GM11168 (cell line): ENCODE measurements at regions not wholly inside any gene's neighbourhood (a gene's known extent, or its start where the extent isn't known, plus 50 kb on each side); places are given as distances from the start of the nearest gene placed in this dataset.

Source experiments
- in situ Hi-C: fragments of 300-500 bp; cut with MboI; formaldehyde crosslinking; loops from one replicate; pipeline ENCODE4 v1.12.0; 2022; ENCODE audit warnings: low sequenced_read_pairs; ENCODE audit not compliant: unreplicated experiment

- in situ Hi-C loops: no loop called here
Measured at GRCh38 chr1:38265293-38266196, 219.0 kb upstream of the POU3F1 start.

GRCh38 chr1:38263438-38263837, 216.8 kb upstream of the POU3F1 start:
- in situ Hi-C loops: no loop called here

GRCh38 chr1:38261574-38261973, 215.0 kb upstream of the POU3F1 start:
- in situ Hi-C loops: no loop called here

- in situ Hi-C loops: no loop called here
Measured at GRCh38 chr1:38258085-38258627, 211.6 kb upstream of the POU3F1 start.

GRCh38 chr1:38257374-38257773, 210.8 kb upstream of the POU3F1 start:
- in situ Hi-C loops: no loop called here

GRCh38 chr1:38256072-38256471, 209.5 kb upstream of the POU3F1 start:
- in situ Hi-C loops: no loop called here

GRCh38 chr1:38253314-38253713, 206.7 kb upstream of the POU3F1 start:
- in situ Hi-C loops: no loop called here

- in situ Hi-C loops: no loop called here
Measured at GRCh38 chr1:38250356-38250755, 203.8 kb upstream of the POU3F1 start.

GRCh38 chr1:38249001-38249400, 202.4 kb upstream of the POU3F1 start:
- in situ Hi-C loops: no loop called here

GRCh38 chr1:38246955-38247952, 200.7 kb upstream of the POU3F1 start:
- in situ Hi-C loops: no loop called here

GRCh38 chr1:38244218-38244845, 197.7 kb upstream of the POU3F1 start:
- in situ Hi-C loops: no loop called here

GRCh38 chr1:38243106-38243505, 196.5 kb upstream of the POU3F1 start:
- in situ Hi-C loops: no loop called here

- in situ Hi-C loops: no loop called here
Measured at GRCh38 chr1:38242506-38242905, 195.9 kb upstream of the POU3F1 start.

- in situ Hi-C loops: no loop called here
Measured at GRCh38 chr1:38241594-38242334, 195.2 kb upstream of the POU3F1 start.

GRCh38 chr1:38240618-38241017, 194.0 kb upstream of the POU3F1 start:
- in situ Hi-C loops: no loop called here

- in situ Hi-C loops: no loop called here
Measured at GRCh38 chr1:38239258-38239835, 192.8 kb upstream of the POU3F1 start.

GRCh38 chr1:38238294-38238693, 191.7 kb upstream of the POU3F1 start:
- in situ Hi-C loops: no loop called here

- in situ Hi-C loops: no loop called here
Measured at GRCh38 chr1:38235705-38236104, 189.1 kb upstream of the POU3F1 start.

- in situ Hi-C loops: no loop called here
Measured at GRCh38 chr1:38231941-38232340, 185.3 kb upstream of the POU3F1 start.
